HG02973 (cell line): ENCODE measurements at regions not wholly inside any gene's neighbourhood (a gene's known extent, or its start where the extent isn't known, plus 50 kb on each side); places are given as distances from the start of the nearest gene placed in this dataset.

Source experiments
- ATAC-seq: cut with Tn5 transposase; IDR thresholded peaks from one replicate; pipeline ENCODE4 v1.9.1; 2021; ENCODE audit warnings: moderate library complexity; ENCODE audit not compliant: unreplicated experiment

DNA sequence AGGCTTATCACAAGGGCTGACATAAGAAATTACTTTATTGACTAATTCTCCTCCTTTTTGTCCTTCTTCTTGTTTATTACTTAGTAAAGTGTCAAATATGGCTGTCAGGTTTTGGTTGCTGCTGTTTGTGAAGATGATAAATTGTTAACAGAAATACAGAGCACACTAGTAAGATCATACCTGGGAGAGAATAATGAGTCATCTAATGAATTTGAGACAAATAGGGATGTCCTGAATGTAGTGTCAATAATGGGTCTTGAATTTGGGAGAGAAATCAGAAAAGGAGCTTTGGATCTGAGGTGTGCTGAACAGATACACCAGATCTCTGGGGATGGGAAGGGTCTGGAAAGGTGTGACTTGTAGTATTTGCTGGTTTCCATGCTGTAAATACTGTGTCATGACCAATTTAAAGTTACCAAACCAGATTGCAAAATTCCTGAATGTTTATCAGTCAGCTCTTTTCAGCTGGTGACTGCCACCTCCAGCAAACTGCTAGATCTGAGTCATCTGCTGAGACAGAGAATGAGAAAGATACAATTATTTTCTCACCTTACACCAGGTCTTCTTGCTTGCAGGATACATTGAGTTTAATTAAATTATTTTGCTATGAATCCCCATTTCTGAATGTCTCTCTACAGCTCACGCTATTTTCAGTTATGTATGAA lies 76.7 kb upstream of the SATB1 start:
- ATAC-seq: no peak

DNA sequence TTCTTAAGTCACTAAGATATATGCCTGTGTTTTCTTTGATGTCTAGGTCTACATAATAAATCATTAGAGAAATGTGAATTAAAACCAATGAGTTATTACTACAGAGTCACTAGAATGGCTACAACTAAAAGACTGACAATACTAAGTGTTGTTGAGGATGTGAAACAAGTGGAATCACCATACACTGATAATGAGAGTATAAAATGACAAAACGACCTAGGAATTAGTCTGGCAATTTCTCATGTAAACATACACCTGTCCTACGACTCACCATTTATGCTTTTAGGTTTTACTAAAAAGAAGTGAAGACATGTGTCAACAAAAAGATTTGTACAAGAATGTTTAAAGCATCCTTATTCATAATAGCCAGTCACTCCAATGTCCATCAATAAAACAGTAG lies 75.2 kb upstream of the SATB1 start:
- no peak for ATAC-seq

DNA sequence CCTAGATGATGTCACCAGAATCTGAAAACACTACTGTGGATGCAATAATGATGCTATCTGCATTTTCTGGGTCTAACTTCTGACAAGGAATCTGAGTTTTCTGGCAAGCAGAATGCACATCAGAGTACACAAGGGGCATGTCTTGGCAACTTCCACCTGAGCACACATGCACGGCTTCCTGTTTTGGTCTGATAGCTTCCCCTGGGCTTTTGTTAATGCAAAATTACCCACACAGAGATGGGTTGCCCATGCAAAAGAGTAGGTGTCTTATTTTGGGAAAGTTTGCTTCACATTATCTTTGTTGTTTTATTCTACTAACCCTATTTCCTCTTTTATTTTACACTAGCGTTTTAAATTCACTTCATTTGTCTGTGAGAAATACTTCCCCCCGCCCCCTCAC lies 74.2 kb upstream of the SATB1 start:
- ATAC-seq: peak; percentile 68

DNA sequence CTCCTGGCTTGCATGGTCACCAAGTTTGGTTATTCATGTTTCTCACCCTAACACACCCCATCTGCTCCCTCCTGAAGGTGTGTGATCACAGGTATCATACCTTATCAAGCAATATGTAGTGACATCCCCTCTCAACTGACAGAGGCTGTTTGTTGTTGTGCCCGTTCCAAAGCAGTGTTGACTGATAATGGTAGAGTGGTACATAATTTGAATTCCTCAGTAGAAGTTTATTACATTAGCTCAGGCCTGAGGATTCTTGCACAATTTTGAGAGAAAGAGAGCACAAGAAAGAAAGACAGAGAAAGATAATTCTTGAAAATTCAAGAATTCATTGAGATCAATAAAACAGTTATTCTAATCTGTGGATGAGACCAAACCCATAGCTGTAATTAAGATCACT lies 69.1 kb upstream of the SATB1 start:
- ATAC-seq: no peak

DNA sequence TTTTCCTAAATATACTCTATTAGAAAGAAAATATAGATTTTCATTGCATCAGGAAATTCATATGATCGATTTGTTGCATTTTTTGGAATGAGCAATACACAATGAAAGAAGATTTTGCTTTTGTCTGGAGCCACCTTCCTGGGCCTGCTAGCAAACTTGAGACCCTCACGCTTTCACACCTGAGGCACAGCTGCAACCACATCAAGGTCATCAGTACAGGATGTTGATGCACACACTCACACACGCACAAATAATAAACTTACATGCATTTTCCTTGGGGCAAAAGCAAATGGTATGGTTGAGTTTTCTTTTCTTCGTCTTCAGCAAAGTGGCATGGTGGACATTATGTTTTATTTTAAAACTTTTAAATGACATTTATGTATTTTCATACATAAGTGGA lies 64.8 kb upstream of the SATB1 start:
- no peak for ATAC-seq

DNA sequence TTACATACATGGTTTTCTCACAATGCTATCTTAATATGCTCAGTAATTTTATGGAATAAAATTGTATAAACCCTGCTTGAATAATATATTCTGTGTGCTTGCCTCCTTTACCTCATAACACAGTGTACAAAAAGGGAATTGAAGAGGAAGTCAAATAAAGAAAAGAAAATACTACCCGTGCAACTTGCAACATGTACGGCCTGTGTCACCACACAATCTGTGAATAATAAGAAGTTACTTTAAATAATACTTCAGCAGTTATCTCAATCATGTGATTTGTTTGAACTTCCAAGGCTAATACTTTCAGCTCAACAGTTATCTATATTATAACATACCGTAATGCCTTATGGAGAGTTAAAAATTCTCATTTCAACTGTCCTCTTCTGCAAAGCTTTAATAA lies 58.1 kb upstream of the SATB1 start:
- ATAC-seq: no peak

DNA sequence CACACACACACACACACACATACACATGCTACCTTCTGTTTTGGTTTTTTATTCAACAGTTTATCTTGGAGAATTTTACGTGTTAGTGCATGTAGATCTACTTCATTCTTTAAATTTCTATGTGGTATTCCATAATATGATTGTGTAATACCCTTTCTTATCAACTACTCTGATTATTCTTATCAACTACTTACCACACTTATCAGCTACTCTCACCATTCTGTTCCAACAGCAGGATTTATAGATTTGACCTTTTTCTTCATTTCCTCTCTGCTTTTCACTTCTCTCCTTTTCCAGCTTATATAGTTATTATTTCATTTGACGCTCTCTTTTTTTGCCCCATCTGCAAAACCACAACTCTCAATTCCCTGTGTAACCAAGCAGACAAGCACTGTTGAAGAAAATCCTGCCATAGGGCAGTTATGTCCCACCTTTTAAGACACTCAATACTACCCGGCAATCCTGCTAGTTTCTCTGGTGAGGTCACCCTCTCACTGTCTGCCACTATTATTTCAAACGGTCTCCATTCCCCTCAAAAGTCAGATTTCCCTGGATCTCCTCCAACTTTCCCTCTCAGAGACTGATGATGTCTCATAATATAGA lies 56.9 kb upstream of the SATB1 start:
- no peak for ATAC-seq

DNA sequence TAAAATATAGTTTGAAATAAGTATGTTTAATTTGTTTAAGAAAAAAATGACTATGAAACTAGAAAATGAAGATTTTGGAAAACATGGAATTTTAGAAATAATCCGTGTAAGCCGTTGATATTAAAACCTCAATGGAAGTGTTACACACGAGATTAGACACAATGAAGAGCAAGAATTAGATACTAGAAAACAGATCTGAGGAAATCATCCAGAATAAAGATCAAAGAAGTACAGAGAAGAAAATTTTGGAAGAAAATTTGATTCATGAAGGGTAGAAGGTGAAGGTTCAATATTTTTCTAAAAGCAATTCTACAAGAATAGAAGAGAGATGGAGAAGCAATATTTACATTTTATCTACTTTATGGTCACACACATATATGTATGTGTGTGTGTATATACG lies 52.5 kb upstream of the SATB1 start:
- ATAC-seq: no peak
